ENCODE measurements at regions not wholly inside any gene's neighbourhood (a gene's known extent, or its start where the extent isn't known, plus 50 kb on each side); places are given as distances from the start of the nearest gene placed in this dataset.
"Not testable (repeated sequence)": the region's sequence is repeated elsewhere in the genome, so short reads cannot be mapped to it uniquely, and the experiment has no call there.

GRCh38 chr2:62654876-62655359 is 50.6 kb upstream of the EHBP1 start:
- no peak for DNase-seq
- H3K4me3 ChIP-seq (ENCODE audit: insufficient read depth, low read depth, low read length): no peak overlapping the region
- no peaks in the 10 kb centered on the region for H3K27me3 ChIP-seq (ENCODE audit: control insufficient read depth, insufficient read depth, low read length)
- H3K36me3 ChIP-seq (replicated peaks; ENCODE audit: control insufficient read depth, insufficient read depth, low read length): no peaks in the 10 kb centered on the region

- Histone ChIP-seq H3K27me3 (ENCODE audit: control insufficient read depth, insufficient read depth, low read length) (no peaks in the 10 kb centered on the region), H3K4me3 (ENCODE audit: insufficient read depth, low read depth, low read length) (no peak overlapping the region), H3K36me3 (replicated peaks; ENCODE audit: control insufficient read depth, insufficient read depth, low read length) (no peaks in the 10 kb centered on the region)
- DNase-seq: no peak
Observed at GRCh38 chr2:62654423-62654791, 51.1 kb upstream of the EHBP1 start.

GRCh38 chr2:62653582-62654422 is 51.7 kb upstream of the EHBP1 start:
- Histone ChIP-seq H3K4me3 (ENCODE audit: insufficient read depth, low read depth, low read length) (no peak overlapping the region), H3K36me3 (replicated peaks; ENCODE audit: control insufficient read depth, insufficient read depth, low read length) (no peaks in the 10 kb centered on the region), H3K27me3 (ENCODE audit: control insufficient read depth, insufficient read depth, low read length) (no peaks in the 10 kb centered on the region)
- DNase-seq: no peak

- H3K4me3 ChIP-seq (ENCODE audit: insufficient read depth, low read depth, low read length); H3K36me3 ChIP-seq (replicated peaks; ENCODE audit: control insufficient read depth, insufficient read depth, low read length); H3K27me3 ChIP-seq (ENCODE audit: control insufficient read depth, insufficient read depth, low read length); DNase-seq: not testable (repeated sequence)
Observed at GRCh38 chr2:62649087-62649486, 56.4 kb upstream of the EHBP1 start.

- Histone ChIP-seq H3K36me3 (replicated peaks; ENCODE audit: control insufficient read depth, insufficient read depth, low read length) (no peaks in the 10 kb centered on the region), H3K27me3 (ENCODE audit: control insufficient read depth, insufficient read depth, low read length) (no peaks in the 10 kb centered on the region), H3K4me3 (ENCODE audit: insufficient read depth, low read depth, low read length) (no peak overlapping the region)
- DNase-seq: no peak
Observed at GRCh38 chr2:62643100-62643471, 62.4 kb upstream of the EHBP1 start.

GRCh38 chr2:62642429-62643099 is 62.9 kb upstream of the EHBP1 start:
- Histone ChIP-seq H3K36me3 (replicated peaks; ENCODE audit: control insufficient read depth, insufficient read depth, low read length) (no peaks in the 10 kb centered on the region), H3K4me3 (ENCODE audit: insufficient read depth, low read depth, low read length) (no peak overlapping the region), H3K27me3 (ENCODE audit: control insufficient read depth, insufficient read depth, low read length) (no peaks in the 10 kb centered on the region)
- no peak for DNase-seq

GRCh38 chr2:62641936-62642335 is 63.6 kb upstream of the EHBP1 start:
- no peak for DNase-seq
- H3K36me3 ChIP-seq (replicated peaks; ENCODE audit: control insufficient read depth, insufficient read depth, low read length): no peaks in the 10 kb centered on the region

GRCh38 chr2:62641410-62641843 is 64.1 kb upstream of the EHBP1 start:
- H3K36me3 ChIP-seq (replicated peaks; ENCODE audit: control insufficient read depth, insufficient read depth, low read length): no peaks in the 10 kb centered on the region
- DNase-seq: no peak
- H3K27me3 ChIP-seq (ENCODE audit: control insufficient read depth, insufficient read depth, low read length): no peaks in the 10 kb centered on the region

More at GRCh38 chr2:62641936-62642335, 63.6 kb upstream of the EHBP1 start:
- no peaks in the 10 kb centered on the region for H3K27me3 ChIP-seq (ENCODE audit: control insufficient read depth, insufficient read depth, low read length)
- H3K4me3 ChIP-seq (ENCODE audit: insufficient read depth, low read depth, low read length): no peak overlapping the region

GRCh38 chr2:62631160-62632085 is 74.1 kb upstream of the EHBP1 start:
- no peak for DNase-seq
- Histone ChIP-seq H3K36me3 (replicated peaks; ENCODE audit: control insufficient read depth, insufficient read depth, low read length) (no peaks in the 10 kb centered on the region), H3K4me3 (ENCODE audit: insufficient read depth, low read depth, low read length) (no peak overlapping the region), H3K27me3 (ENCODE audit: control insufficient read depth, insufficient read depth, low read length) (no peaks in the 10 kb centered on the region)

More at GRCh38 chr2:62641410-62641843, 64.1 kb upstream of the EHBP1 start:
- H3K4me3 ChIP-seq (ENCODE audit: insufficient read depth, low read depth, low read length): no peak overlapping the region

GRCh38 chr2:62630206-62630605 is 75.3 kb upstream of the EHBP1 start:
- H3K36me3 ChIP-seq (replicated peaks; ENCODE audit: control insufficient read depth, insufficient read depth, low read length); DNase-seq; H3K27me3 ChIP-seq (ENCODE audit: control insufficient read depth, insufficient read depth, low read length); H3K4me3 ChIP-seq (ENCODE audit: insufficient read depth, low read depth, low read length): not testable (repeated sequence)

- DNase-seq; H3K4me3 ChIP-seq (ENCODE audit: insufficient read depth, low read depth, low read length); H3K36me3 ChIP-seq (replicated peaks; ENCODE audit: control insufficient read depth, insufficient read depth, low read length); H3K27me3 ChIP-seq (ENCODE audit: control insufficient read depth, insufficient read depth, low read length): not testable (repeated sequence)
Observed at GRCh38 chr2:62629310-62629709, 76.2 kb upstream of the EHBP1 start.

GRCh38 chr2:62627667-62628066 is 77.8 kb upstream of the EHBP1 start:
- Histone ChIP-seq H3K36me3 (replicated peaks; ENCODE audit: control insufficient read depth, insufficient read depth, low read length) (no peaks in the 10 kb centered on the region), H3K27me3 (ENCODE audit: control insufficient read depth, insufficient read depth, low read length) (no peaks in the 10 kb centered on the region), H3K4me3 (ENCODE audit: insufficient read depth, low read depth, low read length) (no peak overlapping the region)
- DNase-seq: peak; percentile 26

- Histone ChIP-seq H3K36me3 (replicated peaks; ENCODE audit: control insufficient read depth, insufficient read depth, low read length) (no peaks in the 10 kb centered on the region), H3K27me3 (ENCODE audit: control insufficient read depth, insufficient read depth, low read length) (no peaks in the 10 kb centered on the region), H3K4me3 (ENCODE audit: insufficient read depth, low read depth, low read length) (no peak overlapping the region)
- DNase-seq: no peak
Observed at GRCh38 chr2:62624855-62625254, 80.7 kb upstream of the EHBP1 start.

GRCh38 chr2:62616486-62616885 is 89.0 kb upstream of the EHBP1 start:
- DNase-seq; H3K36me3 ChIP-seq (replicated peaks; ENCODE audit: control insufficient read depth, insufficient read depth, low read length); H3K4me3 ChIP-seq (ENCODE audit: insufficient read depth, low read depth, low read length); H3K27me3 ChIP-seq (ENCODE audit: control insufficient read depth, insufficient read depth, low read length): not testable (repeated sequence)

Measured in H7 (cell line).